GM12878 (cell line): ENCODE measurements at regions not wholly inside any gene's neighbourhood (a gene's known extent, or its start where the extent isn't known, plus 50 kb on each side); places are given as distances from the start of the nearest gene placed in this dataset. TPM values are rescaled to one million over a fixed set of nuclear protein-coding genes. Genes with fewer than 3 reads are reported as not detected.

Source experiments
- ATAC-seq: fragments of 200-7000 bp; cut with Tn5 transposase; 3 replicates; pipeline ENCODE4 v1.9.1; 2020; ENCODE audit warnings: mild to moderate bottlenecking, moderate library complexity
- BruUV-seq: library from RNA; stranded (reverse); fragments of 400-500 nt; replicated peaks from 2 replicates; lab custom pipeline; 2021; lab: Mats Ljungman, UMichigan
- CTCF ChIA-PET: fragments of 300-600 bp; sonication (Branson Sonifier 250); formaldehyde crosslinking; extraction: SDS; loops from one replicate; lab custom pipeline; 2021; ENCODE audit warnings: inconsistent platforms; lab: Yijun Ruan, JAX
- POLR2A ChIA-PET: fragments of 350-600 bp; formaldehyde crosslinking; extraction: SDS; loops from one replicate; lab custom pipeline; 2021; ENCODE audit warnings: inconsistent platforms; lab: Charles Lee
- RAD21 ChIA-PET: fragments of 300-600 bp; sonication (Branson Sonifier 250); formaldehyde crosslinking; loops from one replicate; lab custom pipeline; 2023; ENCODE audit warnings: antibody characterized with exemption; ENCODE audit not compliant: unreplicated experiment; lab: Charles Lee
- SMC1A ChIA-PET: fragments of 300-600 bp; sonication (Branson Sonifier 250); formaldehyde crosslinking; loops from one replicate; lab custom pipeline; 2023; ENCODE audit not compliant: unreplicated experiment, uncharacterized antibody; lab: Charles Lee
- DNase-seq: peaks from one replicate; pipeline ENCODE4 v3.0.0-alpha.2; 2011; ENCODE audit warnings: low read depth, low spot score
- FAIRE-seq: peaks from 3 replicates; lab custom pipeline; 2011; peaks lifted over from hg19 to GRCh38; lab: Jason Lieb, UNC
- H2AFZ ChIP-seq: 2 replicates; pipeline ENCODE4 v1.6.0; 2011; ENCODE audit warnings: low read depth, low read length, control low read depth; ENCODE audit not compliant: control insufficient read depth
- H3K27ac ChIP-seq: 2 replicates; pipeline ENCODE4 v1.5.1; 2011; ENCODE audit warnings: control low read depth; ENCODE audit not compliant: control insufficient read depth, insufficient read depth
- H3K27me3 ChIP-seq, 2 experiments: replicated peaks in 1 of 2; 2 replicates each; pipeline versions ENCODE4 v1.6.0 to v1.6.1; 2011; ENCODE audit warnings: low read length in 1 of 2; ENCODE audit not compliant: control insufficient read depth in 2 of 2, insufficient read depth in 2 of 2
- H3K36me3 ChIP-seq, 2 experiments: 2 replicates each; pipeline ENCODE4 v1.5.1; 2011; ENCODE audit warnings: low read length in 1 of 2; ENCODE audit not compliant: control insufficient read depth in 2 of 2, insufficient read depth in 2 of 2
- H3K4me1 ChIP-seq: 2 replicates; pipeline ENCODE4 v1.6.1; 2011; ENCODE audit warnings: mild to moderate bottlenecking, low read length, moderate library complexity, mixed read lengths; ENCODE audit not compliant: control insufficient read depth, insufficient read depth
- H3K4me2 ChIP-seq: 2 replicates; pipeline ENCODE4 v1.6.0; 2011; ENCODE audit warnings: control low read depth; ENCODE audit not compliant: control insufficient read depth, insufficient read depth
- H3K4me3 ChIP-seq: fragments of 200-600 bp; sonication (generic); 2 replicates; pipeline ENCODE4 v1.5.1; 2016
- H3K79me2 ChIP-seq: 2 replicates; pipeline ENCODE4 v1.6.0; 2011; ENCODE audit warnings: low read length; ENCODE audit not compliant: control insufficient read depth, insufficient read depth
- H3K9ac ChIP-seq: 2 replicates; pipeline ENCODE4 v1.8.0; 2011; ENCODE audit warnings: low read length, control low read depth, mixed read lengths; ENCODE audit not compliant: control insufficient read depth, insufficient read depth
- H3K9me3 ChIP-seq: replicated peaks from 3 replicates; pipeline ENCODE4 v1.5.1; 2011; ENCODE audit warnings: mild to moderate bottlenecking, low read length; ENCODE audit not compliant: control insufficient read depth, insufficient read depth
- H4K20me1 ChIP-seq: 2 replicates; pipeline ENCODE4 v1.6.0; 2011; ENCODE audit not compliant: control insufficient read depth, insufficient read depth
- E2F8 ChIP-seq: fragments of 450-650 bp; IDR thresholded peaks from 2 replicates; pipeline ENCODE4 v1.6.1; 2018; ENCODE audit warnings: mild to moderate bottlenecking, low read depth, moderate library complexity; ENCODE audit not compliant: partially characterized antibody
- JUND ChIP-seq: IDR thresholded peaks from 2 replicates; pipeline ENCODE4 v1.6.1; 2012; ENCODE audit warnings: low read depth, mild to moderate bottlenecking, low read length, improper control_type of control experiment, moderate library complexity
- MXI1 ChIP-seq: fragments of 150-350 bp; IDR thresholded peaks from 2 replicates; pipeline ENCODE4 v1.6.1; 2011; ENCODE audit warnings: low read depth, mild to moderate bottlenecking, inconsistent platforms, low read length, improper control_type of control experiment
- SMC3 ChIP-seq: IDR thresholded peaks from 2 replicates; pipeline ENCODE4 v1.6.1; 2011; ENCODE audit warnings: low read length, improper control_type of control experiment, borderline replicate concordance
- TCF12 ChIP-seq: IDR thresholded peaks from 2 replicates; pipeline ENCODE4 v1.6.1; 2011; ENCODE audit warnings: low read depth, mild to moderate bottlenecking, low read length
- ZBTB4 ChIP-seq: fragments of 450-650 bp; formaldehyde crosslinking; IDR thresholded peaks from 2 replicates; pipeline ENCODE4 v1.4.0; 2022; ENCODE audit warnings: mild to moderate bottlenecking, moderate library complexity
- ZNF217 ChIP-seq: fragments of 450-650 bp; IDR thresholded peaks from 2 replicates; pipeline ENCODE4 v1.6.1; 2017; ENCODE audit warnings: antibody characterized with exemption, mild to moderate bottlenecking
- WGBS: methylation state at CpG from one replicate; pipeline ENCODE4 v1.1.6; 2016; ENCODE audit warnings: low lambda C conversion rate; ENCODE audit not compliant: insufficient replicate concordance, insufficient coverage; ENCODE audit errors: missing lambda C conversion rate; 5-methylcytosine and 5-hydroxymethylcytosine counted together
- in situ Hi-C: fragments of 300-500 bp; cut with MboI; formaldehyde crosslinking; loops from 9 replicates; pipeline ENCODE4 v1.14.3; 2018; ENCODE audit warnings: mixed read lengths
- intact Hi-C: fragments of 100-400 bp; cut with micrococcal nuclease; formaldehyde crosslinking; loops from one replicate; pipeline ENCODE4 v1.14.2; 2022; ENCODE audit not compliant: unreplicated experiment
- microRNA counts: library from miRNA; unstranded; fragments of <30 nt; microRNA quantifications from one replicate; lab custom pipeline; 2016
- microRNA-seq: library from miRNA; unstranded; fragments of <30 nt; microRNA quantifications from one replicate; pipeline ENCODE4, GENCODE V29; 2018
- small RNA-seq: library from RNA; depleted of rRNA; stranded (forward); fragments of <200 nt; gene quantifications from one replicate; pipeline ENCODE3, GENCODE V24; 2014

GRCh38 chr10:14381475-14381874 is 50.8 kb upstream of the FRMD4A start (continued):
- TF ChIP-seq SMC3: no peak
- no peak for TF ChIP-seq TCF12
- TF ChIP-seq ZNF217: no peak
- no peak for TF ChIP-seq ZBTB4 (CRISPR knock-in tag)
- no peak for TF ChIP-seq E2F8

GRCh38 chr10:14380746-14381145 is 50.0 kb upstream of the FRMD4A start:
- CTCF ChIA-PET: no interaction called here
- Histone ChIP-seq H3K9ac (no peak overlapping the region), H3K9me3 (no peaks in the 10 kb centered on the region; the same call in 2 of the 3 replicates), H3K36me3 (no peaks in the 10 kb centered on the region), H4K20me1 (no peaks in the 10 kb centered on the region), H3K27me3 (peaks cover 0 to 3% of the 10 kb centered on the region in 2 experiments; a peak in 2 of 4 replicates), H3K4me1 (peaks cover 25% of the 10 kb centered on the region), H3K79me2 (no peaks in the 10 kb centered on the region), H2AFZ (no peak overlapping the region), H3K4me2 (no peak overlapping the region), H3K4me3 (no peak overlapping the region), H3K27ac (no peak overlapping the region)
- FAIRE-seq: no peak
- ATAC-seq: no peak
- SMC1A ChIA-PET: no interaction called here
- POLR2A ChIA-PET: no interaction called here
- 22% methylated on average over 1 of the region's 1 CpG for WGBS
- TF ChIP-seq JUND: no peak
- TF ChIP-seq MXI1: no peak
- BruUV-seq: no TSS peak
- RAD21 ChIA-PET: no interaction called here
- in situ Hi-C loops (no loop called here), intact Hi-C loops (no loop called here)
- DNase-seq: no peak

MicroRNAs encoded in the stretch of these regions (microRNA counts, 767-probe panel; counts per million panel counts)
- 1,125 counts per million, percentile 35 among the panel's probes with 10 or more counts for microRNA hsa-miR-1265 (lab: Ali Mortazavi, UCI)

Small RNA genes lying in the stretch of these regions (microRNA-seq; reads per million reads assigned to microRNA genes)
- gene MIR1265: not detected
- gene MIR4293: not detected

Small RNA genes lying in the stretch of these regions (small RNA-seq; reads per million reads assigned to genes)
- not detected for gene MIR1265
- not detected for gene MIR4293
